ENCODE measurements at regions not wholly inside any gene's neighbourhood (a gene's known extent, or its start where the extent isn't known, plus 50 kb on each side); places are given as distances from the start of the nearest gene placed in this dataset.

GRCh38 chr6:135701426-135701825, 150.1 kb upstream of the PDE7B start:
- DNase-seq (ENCODE audit: low spot score): no peak
- no peak overlapping the region for H3K27ac Mint-ChIP-seq

More at GRCh38 chr6:135701426-135701825, 150.1 kb upstream of the PDE7B start:
- no peak for TF ChIP-seq POLR2AphosphoS5 (IDR thresholded peaks at IDR 0.05; ENCODE audit: low read depth)
- no peak for TF ChIP-seq CREB1 (CRISPR knock-in tag; IDR thresholded peaks at IDR 0.05; ENCODE audit: low read depth)
- TF ChIP-seq ZNF462 (CRISPR knock-in tag; IDR thresholded peaks at IDR 0.05): no peak
- TF ChIP-seq EZH2phosphoT487 (IDR thresholded peaks at IDR 0.05; ENCODE audit: unreplicated experiment): no peak
- no peak for TF ChIP-seq STAT1 (IDR thresholded peaks at IDR 0.05; ENCODE audit: unreplicated experiment)
- no peak for TF ChIP-seq EZH2 (IDR thresholded peaks at IDR 0.05; ENCODE audit: low read depth, unreplicated experiment)
- TF ChIP-seq ZNF331 (CRISPR knock-in tag; IDR thresholded peaks at IDR 0.05; ENCODE audit: low read depth): no peak
- TF ChIP-seq JUNB (IDR thresholded peaks at IDR 0.05; ENCODE audit: unreplicated experiment): no peak
- TF ChIP-seq ZNF114 (CRISPR knock-in tag; IDR thresholded peaks at IDR 0.05): no peak
- TF ChIP-seq NANOG (IDR thresholded peaks at IDR 0.05; ENCODE audit: borderline replicate concordance): no peak
- TF ChIP-seq REST (IDR thresholded peaks at IDR 0.05; ENCODE audit: unreplicated experiment): no peak
- no peak for TF ChIP-seq CTCF (conservative IDR thresholded peaks at IDR 0.05; ENCODE audit: low read depth in 2 of 2)
- TF ChIP-seq ETS1 (IDR thresholded peaks at IDR 0.05): no peak
- Mint-ChIP-seq H3K27me3 (ENCODE audit: insufficient read depth, low read depth, poor library complexity) (peaks cover 3% of the 10 kb centered on the region), H3K36me3 (ENCODE audit: low read depth) (no peaks in the 10 kb centered on the region), H3K4me1 (no peaks in the 10 kb centered on the region), H3K4me3 (no peak overlapping the region), H3K9me3 (no peaks in the 10 kb centered on the region)
- H3K4me2 ChIP-seq: no peak overlapping the region
- ATAC-seq: no peak
- H2AFZ ChIP-seq: no peak overlapping the region
- H3F3A ChIP-seq (replicated peaks; ENCODE audit: low read depth): no peaks in the 10 kb centered on the region
- H3K36me3 ChIP-seq (ENCODE audit: insufficient read depth): no peaks in the 10 kb centered on the region
- no peak overlapping the region for H3K27ac ChIP-seq (ENCODE audit: low read depth)
- no peaks in the 10 kb centered on the region for H3K4me1 ChIP-seq (ENCODE audit: insufficient read depth)
- H3K4me3 ChIP-seq: no peak overlapping the region
- H3K79me2 ChIP-seq (replicated peaks; ENCODE audit: insufficient read depth): no peaks in the 10 kb centered on the region
- H3K27me3 ChIP-seq (ENCODE audit: insufficient read depth): no peaks in the 10 kb centered on the region
- no peaks in the 10 kb centered on the region for H3K9me2 ChIP-seq (ENCODE audit: insufficient read depth)
- no peaks in the 10 kb centered on the region for H4K20me1 ChIP-seq (replicated peaks; ENCODE audit: insufficient read depth)

Measured in GM23338 (cell line).